Neural cell (in vitro differentiated cells): ENCODE measurements at regions not wholly inside any gene's neighbourhood (a gene's known extent, or its start where the extent isn't known, plus 50 kb on each side); places are given as distances from the start of the nearest gene placed in this dataset.

ENCODE experiments used
- H2AFZ ChIP-seq: fragments of 200-600, 300-800 bp; sonication (generic), shearing (Covaris generic); 2 replicates; pipeline ENCODE4 v1.6.0; 2014; ENCODE audit warnings: low read depth, mild to moderate bottlenecking, antibody characterized with exemption, low read length, moderate library complexity
- H3F3A ChIP-seq: fragments of 200-600 bp; shearing (Covaris generic); 2 replicates; pipeline ENCODE4 v1.6.1; 2016; ENCODE audit warnings: mild to moderate bottlenecking, moderate library complexity, mixed read lengths, antibody characterized with exemption, low read length; ENCODE audit not compliant: insufficient read depth, poor library complexity, severe bottlenecking
- H3K27ac ChIP-seq: fragments of 200-600, 300-800 bp; sonication (generic), shearing (Covaris generic); 2 replicates; pipeline ENCODE4 v1.5.1; 2014; ENCODE audit warnings: mild to moderate bottlenecking, low read length, moderate library complexity
- H3K27me3 ChIP-seq: fragments of 300-800, 200-600 bp; sonication (generic), shearing (Covaris generic); 2 replicates; pipeline ENCODE4 v1.6.0; 2014; ENCODE audit warnings: mild to moderate bottlenecking, low read depth, low read length, moderate library complexity; ENCODE audit not compliant: insufficient read depth
- H3K36me3 ChIP-seq: fragments of 300-800, 200-600 bp; sonication (generic), shearing (Covaris generic); 2 replicates; pipeline ENCODE4 v1.5.1; 2014; ENCODE audit warnings: mild to moderate bottlenecking, antibody characterized with exemption, low read length, moderate library complexity; ENCODE audit not compliant: insufficient read depth
- H3K4me2 ChIP-seq: fragments of 300-800, 200-600 bp; sonication (generic), shearing (Covaris generic); 2 replicates; pipeline ENCODE4 v1.6.0; 2014; ENCODE audit warnings: mild to moderate bottlenecking, low read length
- H3K4me3 ChIP-seq: fragments of 300-800, 200-600 bp; sonication (generic), shearing (Covaris generic); 2 replicates; pipeline ENCODE4 v1.5.1; 2014; ENCODE audit warnings: mild to moderate bottlenecking, low read length, moderate library complexity
- H3K79me2 ChIP-seq: fragments of 200-600 bp; shearing (Covaris generic); replicated peaks from 2 replicates; pipeline ENCODE4 v1.6.0; 2014; ENCODE audit warnings: mild to moderate bottlenecking, low read length, moderate library complexity; ENCODE audit not compliant: insufficient read depth
- H3K9ac ChIP-seq: fragments of 300-800, 200-600 bp; sonication (generic), shearing (Covaris generic); 2 replicates; pipeline ENCODE4 v1.6.1; 2016; ENCODE audit warnings: mild to moderate bottlenecking, low read length, mixed read lengths
- H3K9me2 ChIP-seq: fragments of 200-600 bp; shearing (Covaris generic); 2 replicates; pipeline ENCODE4 v1.6.1; 2016; ENCODE audit warnings: mild to moderate bottlenecking, low read length, mixed read lengths; ENCODE audit not compliant: insufficient read depth
- H3K9me3 ChIP-seq: fragments of 200-600, 300-800 bp; sonication (generic), shearing (Covaris generic); 2 replicates; pipeline ENCODE4 v1.6.1; 2016; ENCODE audit warnings: mild to moderate bottlenecking, mixed run types, low read length, moderate library complexity, mixed read lengths
- H4K20me1 ChIP-seq: fragments of 200-600 bp; shearing (Covaris generic); 2 replicates; pipeline ENCODE4 v1.6.1; 2016; ENCODE audit warnings: mild to moderate bottlenecking, mixed run types; ENCODE audit not compliant: insufficient read depth
- EP300 ChIP-seq: fragments of 450-650 bp; conservative IDR thresholded peaks from 2 replicates; pipeline ENCODE4 v1.6.1; 2014; ENCODE audit warnings: antibody characterized with exemption, mild to moderate bottlenecking, moderate library complexity; ENCODE audit not compliant: poor library complexity, severe bottlenecking
- EZH2 ChIP-seq: fragments of 200-600, 300-800 bp; shearing (Covaris generic), sonication (generic); IDR thresholded peaks from 2 replicates; pipeline ENCODE4 v1.6.1; 2014; ENCODE audit warnings: antibody characterized with exemption, low read length, borderline replicate concordance, mild to moderate bottlenecking; ENCODE audit not compliant: insufficient read depth, poor library complexity, severe bottlenecking
- MXI1 ChIP-seq: fragments of 450-650 bp; conservative IDR thresholded peaks from 2 replicates; pipeline ENCODE4 v1.6.1; 2014; ENCODE audit warnings: antibody characterized with exemption, mild to moderate bottlenecking; ENCODE audit not compliant: poor library complexity, severe bottlenecking
- POLR2AphosphoS5 ChIP-seq: IDR thresholded peaks from 2 replicates; pipeline ENCODE4 v1.6.1; 2012
- RAD21 ChIP-seq: fragments of 450-650 bp; conservative IDR thresholded peaks from 2 replicates; pipeline ENCODE4 v1.6.1; 2014; ENCODE audit warnings: antibody characterized with exemption, mild to moderate bottlenecking, moderate library complexity
- REST ChIP-seq: IDR thresholded peaks from 2 replicates; pipeline ENCODE4 v1.6.1; 2012; ENCODE audit warnings: borderline replicate concordance
- SMC3 ChIP-seq: fragments of 450-650 bp; conservative IDR thresholded peaks from 2 replicates; pipeline ENCODE4 v1.6.1; 2014; ENCODE audit warnings: antibody characterized with exemption, mild to moderate bottlenecking, moderate library complexity; ENCODE audit not compliant: poor library complexity
- TAF1 ChIP-seq: IDR thresholded peaks from 2 replicates; pipeline ENCODE4 v1.6.1; 2012; ENCODE audit warnings: low read depth
- TF ChIP-seq, protein P1 (sequence below): fragments of 450-650 bp; IDR thresholded peaks from 2 replicates; pipeline ENCODE4 v1.5.1; 2014; ENCODE audit warnings: antibody characterized with exemption, mild to moderate bottlenecking, moderate library complexity; ENCODE audit not compliant: poor library complexity, severe bottlenecking

GRCh38 chrX:115906881-115907280 lies 263.7 kb upstream of the AGTR2 start:
- Histone ChIP-seq H3F3A (no peaks in the 10 kb centered on the region), H3K4me3 (no peak overlapping the region), H3K79me2 (no peaks in the 10 kb centered on the region), H3K27me3 (no peaks in the 10 kb centered on the region), H3K27ac (no peak overlapping the region), H3K4me2 (no peak overlapping the region), H3K9me3 (no peaks in the 10 kb centered on the region), H3K36me3 (no peaks in the 10 kb centered on the region), H3K9ac (no peak overlapping the region), H2AFZ (no peak overlapping the region), H4K20me1 (no peaks in the 10 kb centered on the region), H3K9me2 (no peaks in the 10 kb centered on the region)
- TF ChIP-seq TAF1, result no peak
- no peak for TF ChIP-seq POLR2AphosphoS5
- no peak for TF ChIP-seq RAD21
- no peak for TF ChIP-seq SMC3
- no peak for TF ChIP-seq REST
- no peak for TF ChIP-seq MXI1
- TF ChIP-seq, protein P1, sequence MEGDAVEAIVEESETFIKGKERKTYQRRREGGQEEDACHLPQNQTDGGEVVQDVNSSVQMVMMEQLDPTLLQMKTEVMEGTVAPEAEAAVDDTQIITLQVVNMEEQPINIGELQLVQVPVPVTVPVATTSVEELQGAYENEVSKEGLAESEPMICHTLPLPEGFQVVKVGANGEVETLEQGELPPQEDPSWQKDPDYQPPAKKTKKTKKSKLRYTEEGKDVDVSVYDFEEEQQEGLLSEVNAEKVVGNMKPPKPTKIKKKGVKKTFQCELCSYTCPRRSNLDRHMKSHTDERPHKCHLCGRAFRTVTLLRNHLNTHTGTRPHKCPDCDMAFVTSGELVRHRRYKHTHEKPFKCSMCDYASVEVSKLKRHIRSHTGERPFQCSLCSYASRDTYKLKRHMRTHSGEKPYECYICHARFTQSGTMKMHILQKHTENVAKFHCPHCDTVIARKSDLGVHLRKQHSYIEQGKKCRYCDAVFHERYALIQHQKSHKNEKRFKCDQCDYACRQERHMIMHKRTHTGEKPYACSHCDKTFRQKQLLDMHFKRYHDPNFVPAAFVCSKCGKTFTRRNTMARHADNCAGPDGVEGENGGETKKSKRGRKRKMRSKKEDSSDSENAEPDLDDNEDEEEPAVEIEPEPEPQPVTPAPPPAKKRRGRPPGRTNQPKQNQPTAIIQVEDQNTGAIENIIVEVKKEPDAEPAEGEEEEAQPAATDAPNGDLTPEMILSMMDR, result no peak
- no peak for TF ChIP-seq EP300
- TF ChIP-seq EZH2, result no peak

GRCh38 chrX:115909017-115909416 lies 261.5 kb upstream of the AGTR2 start:
- no peak overlapping the region for H2AFZ ChIP-seq
- H3K79me2 ChIP-seq, result no peaks in the 10 kb centered on the region
- TF ChIP-seq, protein P1, result no peak
- TF ChIP-seq TAF1, result no peak
- no peak for TF ChIP-seq MXI1
- TF ChIP-seq REST, result no peak
- no peak for TF ChIP-seq EZH2
- TF ChIP-seq POLR2AphosphoS5, result no peak
- no peak for TF ChIP-seq SMC3
- TF ChIP-seq EP300, result no peak
- no peaks in the 10 kb centered on the region for H3K9me2 ChIP-seq
- H3K4me2 ChIP-seq, result no peak overlapping the region
- H3K27ac ChIP-seq, result no peak overlapping the region
- no peak overlapping the region for H3K4me3 ChIP-seq
- no peaks in the 10 kb centered on the region for H3K27me3 ChIP-seq
- no peaks in the 10 kb centered on the region for H3F3A ChIP-seq
- H3K36me3 ChIP-seq, result no peaks in the 10 kb centered on the region
- no peaks in the 10 kb centered on the region for H4K20me1 ChIP-seq
- H3K9me3 ChIP-seq, result no peaks in the 10 kb centered on the region
- H3K9ac ChIP-seq, result no peak overlapping the region
